ENCODE measurements at regions not wholly inside any gene's neighbourhood (a gene's known extent, or its start where the extent isn't known, plus 50 kb on each side); places are given as distances from the start of the nearest gene placed in this dataset.

DNA sequence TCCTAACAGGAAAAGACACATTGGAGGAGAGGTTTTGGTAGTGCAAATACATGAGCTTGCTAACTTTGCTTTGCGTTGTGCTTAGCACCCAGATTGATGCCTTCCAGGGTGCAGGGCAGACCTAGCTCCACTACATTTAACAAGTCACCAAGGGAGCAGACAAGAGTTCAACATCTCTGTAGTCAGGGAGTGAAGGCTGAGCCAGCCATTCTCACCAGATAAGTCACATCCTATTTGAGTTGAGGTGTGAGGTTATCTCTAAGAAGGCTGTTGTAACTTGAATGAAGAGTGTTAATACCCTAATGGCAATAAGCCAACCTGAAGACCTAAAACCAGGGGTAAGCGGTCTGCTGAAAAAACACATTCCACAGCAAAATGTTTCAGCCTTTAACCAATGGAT lies 69.6 kb upstream of the DSEL start:
- no peak for TF ChIP-seq SIN3A (IDR thresholded peaks at IDR 0.05; ENCODE audit: borderline replicate concordance, insufficient read depth, low read length)
- no peak for TF ChIP-seq POLR2AphosphoS5 (IDR thresholded peaks at IDR 0.05; ENCODE audit: low read depth, low read length)
- no peak for TF ChIP-seq FOXP2 (optimal IDR thresholded peaks at IDR 0.05; ENCODE audit: borderline replicate concordance, extremely low read depth, extremely low read length, insufficient read depth)
- no peak for TF ChIP-seq REST (IDR thresholded peaks at IDR 0.05; ENCODE audit: insufficient read depth in 1 of 2, low read depth in 2 of 2, low read length in 2 of 2)
- TF ChIP-seq TAF1 (IDR thresholded peaks at IDR 0.05; ENCODE audit: borderline replicate concordance, insufficient read depth, low read length) = no peak

- no peak for TF ChIP-seq REST (IDR thresholded peaks at IDR 0.05; ENCODE audit: insufficient read depth in 1 of 2, low read depth in 2 of 2, low read length in 2 of 2)
- TF ChIP-seq FOXP2 (optimal IDR thresholded peaks at IDR 0.05; ENCODE audit: borderline replicate concordance, extremely low read depth, extremely low read length, insufficient read depth) = no peak
- no peak for TF ChIP-seq POLR2AphosphoS5 (IDR thresholded peaks at IDR 0.05; ENCODE audit: low read depth, low read length)
- TF ChIP-seq SIN3A (IDR thresholded peaks at IDR 0.05; ENCODE audit: borderline replicate concordance, insufficient read depth, low read length) = no peak
- no peak for TF ChIP-seq TAF1 (IDR thresholded peaks at IDR 0.05; ENCODE audit: borderline replicate concordance, insufficient read depth, low read length)
Observed at GRCh38 chr18:67583621-67584020, 67.1 kb upstream of the DSEL start.

GRCh38 chr18:67582488-67582887 lies 66.0 kb upstream of the DSEL start:
- TF ChIP-seq TAF1 (IDR thresholded peaks at IDR 0.05; ENCODE audit: borderline replicate concordance, insufficient read depth, low read length) (no peak), SIN3A (IDR thresholded peaks at IDR 0.05; ENCODE audit: borderline replicate concordance, insufficient read depth, low read length) (no peak), POLR2AphosphoS5 (IDR thresholded peaks at IDR 0.05; ENCODE audit: low read depth, low read length) (no peak), REST (IDR thresholded peaks at IDR 0.05; ENCODE audit: insufficient read depth in 1 of 2, low read depth in 2 of 2, low read length in 2 of 2) (no peak), FOXP2 (optimal IDR thresholded peaks at IDR 0.05; ENCODE audit: borderline replicate concordance, extremely low read depth, extremely low read length, insufficient read depth) (no peak)

DNA sequence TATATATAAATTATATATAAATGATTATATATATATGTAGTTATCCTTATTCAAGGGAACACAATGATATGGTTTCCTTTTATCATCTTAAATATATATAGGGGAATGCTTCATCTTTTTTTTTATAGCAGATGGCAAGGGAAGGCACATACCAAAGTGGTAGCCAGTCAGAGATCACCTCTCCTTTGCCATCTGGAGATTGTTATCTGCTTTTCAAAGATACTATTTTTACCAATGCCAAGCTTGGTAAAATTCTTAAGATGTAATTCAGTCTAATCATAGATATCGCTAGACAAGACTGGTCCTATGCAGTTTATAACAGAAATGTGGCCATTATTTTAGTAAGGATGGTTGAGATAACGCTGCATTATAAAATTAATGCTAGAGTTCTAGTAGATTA lies 64.7 kb upstream of the DSEL start:
- TF ChIP-seq REST (IDR thresholded peaks at IDR 0.05; ENCODE audit: insufficient read depth in 1 of 2, low read depth in 2 of 2, low read length in 2 of 2) (no peak), TAF1 (IDR thresholded peaks at IDR 0.05; ENCODE audit: borderline replicate concordance, insufficient read depth, low read length) (no peak), FOXP2 (optimal IDR thresholded peaks at IDR 0.05; ENCODE audit: borderline replicate concordance, extremely low read depth, extremely low read length, insufficient read depth) (no peak), POLR2AphosphoS5 (IDR thresholded peaks at IDR 0.05; ENCODE audit: low read depth, low read length) (no peak), SIN3A (IDR thresholded peaks at IDR 0.05; ENCODE audit: borderline replicate concordance, insufficient read depth, low read length) (no peak)

DNA sequence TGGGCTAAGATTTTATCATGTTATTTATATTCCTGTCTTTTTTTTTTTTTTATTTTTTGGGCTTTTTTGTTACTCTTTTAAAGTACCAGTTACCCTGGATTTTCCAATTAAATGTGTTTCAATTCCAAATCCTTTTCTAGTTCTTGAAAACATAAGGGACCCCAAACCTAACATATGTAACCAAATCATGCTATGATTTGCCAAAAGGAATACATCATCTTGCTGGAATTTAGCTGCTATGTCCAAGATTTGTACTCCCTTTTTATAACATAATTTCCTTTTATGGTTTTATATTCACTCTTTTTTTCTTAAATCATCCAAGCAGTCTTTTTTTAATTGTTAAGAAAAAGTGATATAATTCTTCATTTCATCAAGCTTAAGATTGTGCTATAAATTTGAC lies 60.9 kb upstream of the DSEL start:
- TF ChIP-seq POLR2AphosphoS5 (IDR thresholded peaks at IDR 0.05; ENCODE audit: low read depth, low read length) (no peak), TAF1 (IDR thresholded peaks at IDR 0.05; ENCODE audit: borderline replicate concordance, insufficient read depth, low read length) (no peak), FOXP2 (optimal IDR thresholded peaks at IDR 0.05; ENCODE audit: borderline replicate concordance, extremely low read depth, extremely low read length, insufficient read depth) (no peak), SIN3A (IDR thresholded peaks at IDR 0.05; ENCODE audit: borderline replicate concordance, insufficient read depth, low read length) (no peak), REST (IDR thresholded peaks at IDR 0.05; ENCODE audit: insufficient read depth in 1 of 2, low read depth in 2 of 2, low read length in 2 of 2) (no peak)
